T-helper 1 cell treated with Interleukin-12 subunit alpha and Interleukin-12 subunit beta and Interleukin-4 antibody, amounts not matched to agents 30 μg/mL and 1 μg/mL, for 36 hours (primary cell): ENCODE measurements at regions not wholly inside any gene's neighbourhood (a gene's known extent, or its start where the extent isn't known, plus 50 kb on each side); places are given as distances from the start of the nearest gene placed in this dataset.
"Not testable (repeated sequence)": the region's sequence is repeated elsewhere in the genome, so short reads cannot be mapped to it uniquely, and the experiment has no call there.

Source experiments
- H3K27ac Mint-ChIP-seq: one replicate; pipeline ENCODE4 v1.8.0; 2021; ENCODE audit warnings: mild to moderate bottlenecking, mixed read lengths
- H3K27me3 Mint-ChIP-seq: one replicate; pipeline ENCODE4 v1.8.0; 2021; ENCODE audit warnings: low read depth, mixed read lengths
- H3K36me3 Mint-ChIP-seq: one replicate; pipeline ENCODE4 v1.8.0; 2021; ENCODE audit warnings: low read depth, mixed read lengths
- H3K4me1 Mint-ChIP-seq: one replicate; pipeline ENCODE4 v1.8.0; 2021; ENCODE audit warnings: low read depth, mixed read lengths
- H3K4me3 Mint-ChIP-seq: one replicate; pipeline ENCODE4 v1.8.0; 2021; ENCODE audit warnings: mild to moderate bottlenecking, moderate library complexity, mixed read lengths
- H3K9me3 Mint-ChIP-seq: one replicate; pipeline ENCODE4 v1.8.0; 2021; ENCODE audit warnings: mixed read lengths

DNA sequence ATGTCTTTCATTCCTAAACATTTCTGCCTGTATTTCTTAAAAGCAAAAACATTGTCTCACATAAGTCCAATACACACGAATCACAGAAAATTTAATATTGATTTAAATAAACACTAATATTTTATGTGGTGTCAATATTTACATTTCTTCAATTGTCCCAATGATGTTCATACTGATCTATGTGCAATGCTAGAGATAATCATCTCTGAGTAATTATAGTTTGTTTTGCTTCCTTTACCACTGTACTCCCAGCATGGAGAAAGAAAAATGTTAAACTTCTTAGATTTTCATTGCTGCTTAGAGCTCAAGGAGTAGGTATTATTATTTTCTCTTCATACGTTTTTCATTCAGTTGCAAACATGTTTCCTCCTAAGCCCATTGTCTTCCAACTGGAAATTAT is 434.2 kb upstream of the PRR20A start:
- H3K36me3 Mint-ChIP-seq = no peaks in the 10 kb centered on the region
- no peak overlapping the region for H3K4me3 Mint-ChIP-seq
- peaks cover 22% of the 10 kb centered on the region for H3K9me3 Mint-ChIP-seq
- H3K4me1 Mint-ChIP-seq = no peaks in the 10 kb centered on the region
- no peak overlapping the region for H3K27ac Mint-ChIP-seq
- H3K27me3 Mint-ChIP-seq = no peaks in the 10 kb centered on the region

DNA sequence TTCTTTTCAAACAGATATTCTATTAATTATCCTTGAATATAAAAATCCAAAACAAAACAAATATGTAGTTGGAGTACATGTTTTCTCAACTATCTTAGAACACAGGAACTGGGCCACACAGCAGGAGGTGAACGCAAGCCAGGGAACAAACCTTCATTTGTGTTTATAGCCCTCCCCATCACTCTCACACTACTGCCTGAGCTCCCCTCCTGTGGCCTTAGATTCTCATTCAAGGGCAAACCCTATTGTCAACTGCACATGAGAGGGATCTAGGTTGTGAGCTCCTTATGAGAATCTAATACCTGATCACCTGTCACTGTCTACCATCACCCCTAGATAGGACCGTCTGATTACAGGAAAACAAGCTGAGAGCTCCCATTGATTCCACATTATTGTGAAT is 427.1 kb upstream of the PRR20A start:
- peaks cover 9% of the 10 kb centered on the region for H3K9me3 Mint-ChIP-seq

DNA sequence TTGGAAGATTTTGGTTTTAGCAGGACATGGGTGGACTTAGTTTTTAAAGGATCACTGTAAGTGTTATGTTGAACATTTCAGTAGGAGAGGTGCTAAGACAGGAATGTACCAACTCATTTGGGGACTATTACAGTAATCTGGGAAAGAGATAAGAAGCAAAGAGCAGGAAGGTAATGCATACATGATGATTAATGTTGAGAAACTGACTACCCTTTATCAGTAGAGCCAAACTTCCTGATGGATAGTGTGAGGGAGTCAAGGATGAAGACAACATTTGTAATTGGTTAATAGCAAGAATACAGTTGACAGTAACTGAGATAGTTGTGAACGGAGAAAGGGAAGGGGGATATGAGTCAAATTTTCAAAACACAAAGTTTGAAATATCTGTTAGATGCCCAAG is 421.9 kb upstream of the PRR20A start:
- H3K9me3 Mint-ChIP-seq = peaks cover 21% of the 10 kb centered on the region
- no peaks in the 10 kb centered on the region for H3K27me3 Mint-ChIP-seq
- H3K4me3 Mint-ChIP-seq = no peak overlapping the region
- no peaks in the 10 kb centered on the region for H3K36me3 Mint-ChIP-seq
- no peaks in the 10 kb centered on the region for H3K4me1 Mint-ChIP-seq
- no peak overlapping the region for H3K27ac Mint-ChIP-seq

More for the DNA sequence above, 427.1 kb upstream of the PRR20A start:
- Mint-ChIP-seq H3K27me3 (no peaks in the 10 kb centered on the region), H3K4me1 (no peaks in the 10 kb centered on the region), H3K27ac (no peak overlapping the region), H3K4me3 (no peak overlapping the region), H3K36me3 (no peaks in the 10 kb centered on the region)

DNA sequence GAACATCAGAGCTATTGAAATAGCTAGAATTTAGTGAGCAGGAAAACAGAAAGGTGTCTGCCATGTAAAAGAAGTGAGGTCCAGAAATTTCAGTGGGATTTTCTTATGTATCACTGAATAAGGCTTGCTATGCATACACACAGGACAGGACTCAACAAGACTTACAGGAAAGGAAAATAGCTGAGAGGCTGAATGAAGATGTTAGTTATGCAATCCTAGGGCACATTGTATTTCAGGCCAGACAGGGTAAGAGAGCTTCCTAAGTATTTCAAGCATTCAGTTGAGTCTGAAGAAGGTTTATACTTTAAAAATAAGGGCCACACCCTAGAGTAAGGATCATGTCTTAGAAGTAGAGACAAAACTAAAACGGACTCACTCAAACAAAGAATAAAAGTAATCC is 419.9 kb upstream of the PRR20A start:
- H3K9me3 Mint-ChIP-seq = peaks cover 21% of the 10 kb centered on the region
- no peak overlapping the region for H3K27ac Mint-ChIP-seq
- H3K27me3 Mint-ChIP-seq = no peaks in the 10 kb centered on the region
- no peaks in the 10 kb centered on the region for H3K36me3 Mint-ChIP-seq
- H3K4me3 Mint-ChIP-seq = no peak overlapping the region
- H3K4me1 Mint-ChIP-seq = no peaks in the 10 kb centered on the region

DNA sequence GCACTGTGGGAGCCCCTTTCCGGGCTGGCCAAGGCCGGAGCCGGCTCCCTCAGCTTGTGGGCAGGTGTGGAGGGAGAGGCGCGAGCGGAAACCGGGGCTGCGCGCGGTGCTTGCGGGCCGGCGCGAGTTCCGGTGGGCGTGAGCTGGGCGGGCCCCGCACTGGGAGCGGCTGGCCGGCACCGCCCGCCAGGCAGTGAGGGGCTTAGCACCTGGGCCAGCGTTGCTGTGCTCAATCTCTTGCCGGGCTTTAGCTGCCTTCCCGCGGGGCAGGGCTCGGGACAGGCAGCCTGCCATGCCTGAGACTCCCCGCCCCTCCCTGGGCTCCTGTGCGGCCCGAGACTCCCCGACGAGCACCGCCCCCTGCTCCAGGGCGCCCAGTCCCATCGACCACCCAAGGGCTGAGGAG is 405.2 kb upstream of the PRR20A start:
- H3K27me3 Mint-ChIP-seq = no peaks in the 10 kb centered on the region
- no peak overlapping the region for H3K27ac Mint-ChIP-seq
- H3K4me3 Mint-ChIP-seq = no peak overlapping the region
- H3K4me1 Mint-ChIP-seq = no peaks in the 10 kb centered on the region
- H3K9me3 Mint-ChIP-seq = peaks cover 27% of the 10 kb centered on the region
- no peaks in the 10 kb centered on the region for H3K36me3 Mint-ChIP-seq

DNA sequence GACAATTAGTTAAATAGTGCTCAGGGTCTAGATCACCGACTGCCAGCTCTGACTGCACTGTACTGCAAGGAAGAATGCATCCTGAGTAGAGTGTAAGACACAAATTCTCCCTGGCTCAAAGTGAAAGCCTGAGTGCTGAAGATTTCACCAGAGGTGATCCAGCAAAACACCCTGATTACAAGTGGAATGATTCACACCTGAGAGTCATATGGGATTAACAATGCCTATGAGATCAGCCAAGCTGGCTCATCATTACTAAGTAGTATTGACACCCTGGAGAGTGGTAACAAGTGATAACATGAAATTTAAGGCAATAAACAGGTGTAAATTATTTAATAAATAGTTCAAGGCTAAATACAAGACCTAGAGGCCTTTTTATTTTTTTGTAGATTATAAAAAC is 403.8 kb upstream of the PRR20A start:
- Mint-ChIP-seq H3K4me3 (no peak overlapping the region), H3K27ac (no peak overlapping the region), H3K36me3 (no peaks in the 10 kb centered on the region), H3K27me3 (no peaks in the 10 kb centered on the region), H3K9me3 (peaks cover 28% of the 10 kb centered on the region), H3K4me1 (no peaks in the 10 kb centered on the region)

DNA sequence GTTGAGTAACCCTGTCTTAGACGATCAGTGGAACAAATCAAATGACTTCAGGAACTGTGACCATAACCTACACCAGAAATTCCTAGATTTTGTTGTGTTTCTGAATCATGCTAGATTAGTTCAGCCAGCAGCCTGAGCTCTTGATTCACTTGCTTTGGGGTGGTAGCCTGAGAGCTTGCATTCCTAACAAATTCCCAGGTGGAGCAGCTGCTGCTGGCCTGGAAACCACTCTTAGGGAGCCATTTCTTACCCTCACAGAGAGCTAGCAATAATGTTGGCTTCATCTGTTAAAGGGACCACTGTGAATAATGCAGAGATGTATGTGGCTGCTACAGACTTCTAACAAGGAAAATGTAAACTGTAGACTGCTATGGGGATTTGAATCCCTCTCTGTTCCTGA is 388.1 kb upstream of the PRR20A start:
- peaks cover 15% of the 10 kb centered on the region for H3K9me3 Mint-ChIP-seq
- no peak overlapping the region for H3K4me3 Mint-ChIP-seq
- H3K4me1 Mint-ChIP-seq = no peaks in the 10 kb centered on the region
- H3K27ac Mint-ChIP-seq = no peak overlapping the region
- H3K36me3 Mint-ChIP-seq = no peaks in the 10 kb centered on the region
- no peaks in the 10 kb centered on the region for H3K27me3 Mint-ChIP-seq

DNA sequence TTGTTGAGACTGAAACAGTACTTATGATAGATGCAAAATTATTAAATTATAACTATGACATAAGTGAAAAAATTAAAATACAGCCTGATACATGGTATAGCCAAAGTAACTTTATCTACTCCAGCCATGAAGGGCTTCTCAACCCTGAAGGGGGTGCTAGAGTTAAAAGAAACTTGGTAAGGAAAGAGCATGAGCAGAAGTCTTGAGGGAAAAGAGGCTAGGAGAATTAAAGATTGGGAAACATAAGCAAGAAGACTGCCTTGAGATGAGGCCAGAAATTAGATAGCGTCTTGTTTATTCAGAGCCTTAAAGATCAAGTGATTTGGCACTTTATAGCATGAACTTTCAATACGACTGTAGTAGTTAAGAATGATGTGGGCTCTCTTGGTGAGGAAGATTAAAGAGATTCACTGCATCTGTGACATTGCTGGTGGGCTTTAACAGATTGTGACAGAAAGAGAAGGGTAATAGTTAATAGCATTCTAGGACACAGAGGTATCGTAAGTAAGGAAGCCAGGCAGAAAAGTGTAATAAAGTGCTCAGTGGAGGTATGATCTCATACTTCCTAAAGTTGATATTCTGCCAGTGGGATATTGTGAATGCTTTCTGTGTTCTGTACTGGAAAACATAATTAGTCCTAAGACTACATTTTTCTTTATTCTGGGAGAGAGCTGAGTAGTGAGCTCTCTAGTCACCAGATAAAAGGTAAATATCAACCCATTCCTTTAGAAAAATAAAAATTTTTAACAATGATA is 385.4 kb upstream of the PRR20A start:
- Mint-ChIP-seq H3K27ac (no peak overlapping the region), H3K4me1 (no peaks in the 10 kb centered on the region)

DNA sequence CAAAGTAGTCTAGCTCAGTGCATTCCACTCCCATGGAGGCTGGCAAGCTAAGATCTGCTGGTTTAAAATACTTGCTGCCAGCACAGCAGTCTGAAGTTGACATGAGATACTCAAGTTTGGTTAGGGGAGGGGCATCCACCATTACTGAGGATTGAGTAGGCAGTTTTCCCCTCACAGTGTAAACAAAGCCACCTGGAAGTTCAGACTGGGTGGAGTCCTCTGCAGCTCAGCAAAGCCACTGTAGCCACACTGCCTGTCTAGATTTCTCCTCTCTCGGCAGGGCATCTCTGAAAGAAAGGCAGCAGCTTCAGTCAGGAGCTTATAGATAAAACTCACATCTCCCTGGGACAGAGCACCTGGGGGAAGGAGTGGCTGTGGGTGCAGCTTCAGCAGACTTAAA is 377.4 kb upstream of the PRR20A start:
- not testable (repeated sequence) for H3K36me3 Mint-ChIP-seq, H3K27me3 Mint-ChIP-seq, H3K27ac Mint-ChIP-seq, H3K4me1 Mint-ChIP-seq, H3K4me3 Mint-ChIP-seq
- peaks cover 44% of the 10 kb centered on the region for H3K9me3 Mint-ChIP-seq

More for the DNA sequence above, 385.4 kb upstream of the PRR20A start:
- Mint-ChIP-seq H3K9me3 (peaks cover 19% of the 10 kb centered on the region), H3K4me3 (no peak overlapping the region), H3K27me3 (no peaks in the 10 kb centered on the region), H3K36me3 (no peaks in the 10 kb centered on the region)

DNA sequence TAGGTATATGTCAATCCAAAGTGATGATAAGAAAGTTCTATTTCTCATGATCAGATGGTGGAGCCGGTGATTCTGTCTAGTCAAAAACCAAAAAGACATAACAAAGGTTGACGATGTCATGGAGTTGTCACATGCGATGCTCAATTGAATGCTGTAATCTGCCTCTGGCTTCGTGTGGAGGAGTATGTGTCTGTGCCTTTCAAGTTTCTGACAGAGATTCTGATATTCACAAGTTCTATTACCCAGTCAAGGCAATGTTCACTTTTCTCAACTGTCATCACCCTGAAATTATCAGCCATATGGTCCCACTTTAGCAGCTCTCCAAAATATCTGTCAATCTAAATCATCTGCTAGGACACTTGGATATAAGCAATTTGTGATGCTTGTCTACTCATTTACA is 367.6 kb upstream of the PRR20A start:
- Mint-ChIP-seq H3K27me3 (no peaks in the 10 kb centered on the region), H3K4me3 (no peak overlapping the region), H3K9me3 (peaks cover 13% of the 10 kb centered on the region), H3K27ac (no peak overlapping the region), H3K36me3 (no peaks in the 10 kb centered on the region), H3K4me1 (no peaks in the 10 kb centered on the region)

DNA sequence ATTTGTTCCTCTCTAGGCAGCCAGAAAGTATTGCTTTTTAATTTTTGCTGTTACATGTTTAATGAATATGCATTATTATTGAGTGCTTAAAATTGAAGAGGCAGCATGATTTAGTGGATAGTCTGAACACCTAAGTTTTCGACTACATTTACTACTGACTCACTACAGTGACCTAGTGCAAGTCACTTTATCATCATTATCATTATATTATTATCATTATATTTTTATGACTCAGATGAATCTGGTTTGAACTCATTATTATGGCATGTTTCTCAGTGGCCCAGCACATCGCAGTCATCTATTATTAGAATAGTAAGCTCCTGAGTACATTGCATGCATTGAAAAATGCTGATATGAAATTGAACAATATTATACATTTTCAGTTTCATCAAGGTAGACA is 351.2 kb upstream of the PRR20A start:
- Mint-ChIP-seq H3K36me3 (no peaks in the 10 kb centered on the region), H3K27ac (no peak overlapping the region), H3K27me3 (no peaks in the 10 kb centered on the region), H3K4me1 (no peaks in the 10 kb centered on the region), H3K9me3 (no peaks in the 10 kb centered on the region), H3K4me3 (no peak overlapping the region)

DNA sequence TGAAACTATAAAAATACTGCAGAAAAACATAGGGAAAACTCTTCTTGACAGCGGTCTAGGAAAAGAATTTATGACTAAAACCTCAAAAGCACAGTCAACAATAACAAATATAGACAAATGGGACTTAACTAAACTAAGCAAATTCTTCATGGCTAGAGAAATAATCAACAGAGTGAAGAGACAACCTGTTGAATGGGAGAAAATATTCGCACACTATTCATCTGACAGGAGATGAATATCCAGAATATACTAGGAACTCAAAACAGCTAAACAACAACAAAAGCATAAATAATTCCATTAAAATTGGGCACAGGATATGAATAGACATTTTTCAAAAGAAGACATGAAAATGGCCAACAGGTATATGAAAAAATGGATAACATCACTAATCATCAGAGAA is 303.6 kb upstream of the PRR20A start:
- H3K27ac Mint-ChIP-seq = no peak overlapping the region
- peaks cover 15% of the 10 kb centered on the region for H3K9me3 Mint-ChIP-seq
- H3K36me3 Mint-ChIP-seq = no peaks in the 10 kb centered on the region
- H3K4me1 Mint-ChIP-seq = no peaks in the 10 kb centered on the region
- no peaks in the 10 kb centered on the region for H3K27me3 Mint-ChIP-seq
- H3K4me3 Mint-ChIP-seq = no peak overlapping the region

DNA sequence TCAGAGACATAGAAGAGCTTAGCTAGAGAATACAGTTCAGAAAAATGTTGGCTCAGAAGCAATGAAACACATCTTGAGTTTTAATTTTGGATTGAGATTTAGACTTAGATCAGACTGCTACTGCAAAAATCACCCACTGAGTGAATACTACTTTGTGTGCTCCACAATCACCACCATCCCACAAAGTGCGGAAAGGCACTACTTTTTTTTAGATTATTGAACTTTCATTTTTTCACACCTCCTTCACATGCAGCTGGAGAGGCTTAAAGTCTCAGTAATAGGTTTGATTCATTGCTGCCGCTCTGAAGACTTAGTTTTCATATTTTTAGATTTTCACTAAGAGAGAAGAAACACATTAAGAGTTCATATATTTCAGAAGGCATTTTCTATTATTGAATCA is 289.9 kb upstream of the PRR20A start:
- Mint-ChIP-seq H3K4me3 (no peak overlapping the region), H3K27me3 (no peaks in the 10 kb centered on the region), H3K36me3 (no peaks in the 10 kb centered on the region), H3K27ac (no peak overlapping the region), H3K9me3 (peaks cover 22% of the 10 kb centered on the region), H3K4me1 (no peaks in the 10 kb centered on the region)

DNA sequence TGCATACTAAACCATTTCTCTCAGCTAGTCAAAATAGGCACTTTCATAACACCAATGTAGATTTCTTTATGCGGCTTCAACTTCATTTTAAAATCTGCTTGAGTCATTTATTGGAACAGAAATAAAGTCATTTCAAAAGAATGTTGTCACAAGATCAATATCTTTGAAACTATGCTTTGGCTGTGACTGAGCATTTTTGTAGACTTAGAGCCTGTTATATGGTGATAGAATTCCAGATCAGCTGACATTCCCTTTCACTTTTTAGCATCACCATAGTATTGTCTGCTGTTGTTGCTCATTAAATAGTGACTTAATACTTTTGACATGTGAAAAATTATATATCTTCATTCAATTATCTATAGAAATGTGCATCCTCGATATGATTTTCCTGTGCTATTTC is 279.2 kb upstream of the PRR20A start:
- H3K27me3 Mint-ChIP-seq = no peaks in the 10 kb centered on the region
- no peak overlapping the region for H3K27ac Mint-ChIP-seq
- H3K36me3 Mint-ChIP-seq = no peaks in the 10 kb centered on the region
- peaks cover 17% of the 10 kb centered on the region for H3K9me3 Mint-ChIP-seq
- H3K4me1 Mint-ChIP-seq = no peaks in the 10 kb centered on the region
- no peak overlapping the region for H3K4me3 Mint-ChIP-seq

DNA sequence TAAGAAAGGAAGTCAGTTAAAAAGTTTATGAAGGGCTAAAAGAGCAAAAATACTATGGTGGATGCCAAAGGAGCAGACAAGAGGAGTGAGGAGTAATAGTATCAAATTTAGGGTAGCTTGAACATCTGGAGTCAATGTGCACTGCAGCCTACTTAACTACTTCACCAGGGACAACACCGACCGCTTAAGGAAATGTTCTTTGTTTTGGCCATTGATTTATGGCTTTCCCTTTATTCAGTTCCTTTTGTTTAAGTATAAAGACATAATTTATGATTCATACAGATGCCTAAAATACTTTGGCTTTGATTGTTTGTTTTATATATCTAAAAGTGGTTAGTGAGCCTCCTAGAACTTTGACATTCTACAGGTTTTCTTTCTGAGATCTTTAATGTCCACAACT is 276.3 kb upstream of the PRR20A start:
- H3K9me3 Mint-ChIP-seq = peaks cover 16% of the 10 kb centered on the region
- H3K4me1 Mint-ChIP-seq = no peaks in the 10 kb centered on the region
- no peaks in the 10 kb centered on the region for H3K27me3 Mint-ChIP-seq
- no peak overlapping the region for H3K27ac Mint-ChIP-seq
- H3K36me3 Mint-ChIP-seq = no peaks in the 10 kb centered on the region
- H3K4me3 Mint-ChIP-seq = no peak overlapping the region

DNA sequence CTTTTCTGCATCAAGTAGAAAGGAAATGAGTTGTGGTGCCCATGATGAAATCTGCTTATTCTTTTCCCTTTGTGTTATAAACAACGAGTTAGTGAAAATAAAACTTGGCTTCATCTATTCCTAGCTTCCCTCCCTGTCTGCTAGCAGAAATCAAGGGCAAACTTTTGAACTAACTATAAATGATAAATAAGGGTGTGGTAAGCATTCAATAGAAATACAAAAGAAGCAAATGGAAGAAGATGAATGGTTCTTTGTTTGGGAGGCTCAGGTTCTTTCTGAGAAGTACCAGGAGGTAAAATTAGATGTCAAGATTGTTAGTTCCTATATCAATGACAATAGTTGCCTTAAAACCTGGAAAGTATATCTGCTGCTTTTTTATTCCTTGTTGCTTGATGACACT is 275.3 kb upstream of the PRR20A start:
- Mint-ChIP-seq H3K27ac (no peak overlapping the region), H3K36me3 (no peaks in the 10 kb centered on the region), H3K27me3 (no peaks in the 10 kb centered on the region), H3K4me3 (no peak overlapping the region), H3K4me1 (no peaks in the 10 kb centered on the region), H3K9me3 (peaks cover 16% of the 10 kb centered on the region)
